ENCODE measurements at regions not wholly inside any gene's neighbourhood (a gene's known extent, or its start where the extent isn't known, plus 50 kb on each side); places are given as distances from the start of the nearest gene placed in this dataset.

DNA sequence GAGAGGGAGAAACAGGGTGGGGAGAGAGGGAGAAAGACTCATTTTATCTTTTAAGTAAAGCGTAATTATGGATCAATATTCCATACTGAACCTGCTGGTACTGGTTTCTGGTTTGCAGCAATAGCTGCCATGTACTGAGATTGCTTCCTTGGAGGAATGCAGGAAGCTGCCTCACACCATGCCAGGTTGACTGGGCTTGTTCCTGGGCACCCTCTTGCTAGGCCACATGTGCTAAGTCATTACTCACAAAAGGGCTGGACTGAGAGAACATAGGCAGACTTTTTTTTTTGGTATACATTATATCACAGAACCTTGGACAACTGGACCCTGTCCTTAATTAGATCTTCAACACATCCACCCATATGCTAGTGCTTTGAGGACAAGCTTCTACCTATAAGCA is 193.4 kb downstream of the ZNF621 start:
- Mint-ChIP-seq H3K36me3 (ENCODE audit: low read depth) (no peaks in the 10 kb centered on the region), H3K4me1 (peaks cover 20% of the 10 kb centered on the region), H3K27me3 (ENCODE audit: low read depth) (peaks cover 4% of the 10 kb centered on the region), H3K9me3 (no peaks in the 10 kb centered on the region), H3K27ac (no peak overlapping the region), H3K4me3 (no peak overlapping the region)
- TF ChIP-seq, protein P1, sequence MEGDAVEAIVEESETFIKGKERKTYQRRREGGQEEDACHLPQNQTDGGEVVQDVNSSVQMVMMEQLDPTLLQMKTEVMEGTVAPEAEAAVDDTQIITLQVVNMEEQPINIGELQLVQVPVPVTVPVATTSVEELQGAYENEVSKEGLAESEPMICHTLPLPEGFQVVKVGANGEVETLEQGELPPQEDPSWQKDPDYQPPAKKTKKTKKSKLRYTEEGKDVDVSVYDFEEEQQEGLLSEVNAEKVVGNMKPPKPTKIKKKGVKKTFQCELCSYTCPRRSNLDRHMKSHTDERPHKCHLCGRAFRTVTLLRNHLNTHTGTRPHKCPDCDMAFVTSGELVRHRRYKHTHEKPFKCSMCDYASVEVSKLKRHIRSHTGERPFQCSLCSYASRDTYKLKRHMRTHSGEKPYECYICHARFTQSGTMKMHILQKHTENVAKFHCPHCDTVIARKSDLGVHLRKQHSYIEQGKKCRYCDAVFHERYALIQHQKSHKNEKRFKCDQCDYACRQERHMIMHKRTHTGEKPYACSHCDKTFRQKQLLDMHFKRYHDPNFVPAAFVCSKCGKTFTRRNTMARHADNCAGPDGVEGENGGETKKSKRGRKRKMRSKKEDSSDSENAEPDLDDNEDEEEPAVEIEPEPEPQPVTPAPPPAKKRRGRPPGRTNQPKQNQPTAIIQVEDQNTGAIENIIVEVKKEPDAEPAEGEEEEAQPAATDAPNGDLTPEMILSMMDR (IDR thresholded peaks at IDR 0.05; ENCODE audit: unreplicated experiment in 3 of 3), result no peak

DNA sequence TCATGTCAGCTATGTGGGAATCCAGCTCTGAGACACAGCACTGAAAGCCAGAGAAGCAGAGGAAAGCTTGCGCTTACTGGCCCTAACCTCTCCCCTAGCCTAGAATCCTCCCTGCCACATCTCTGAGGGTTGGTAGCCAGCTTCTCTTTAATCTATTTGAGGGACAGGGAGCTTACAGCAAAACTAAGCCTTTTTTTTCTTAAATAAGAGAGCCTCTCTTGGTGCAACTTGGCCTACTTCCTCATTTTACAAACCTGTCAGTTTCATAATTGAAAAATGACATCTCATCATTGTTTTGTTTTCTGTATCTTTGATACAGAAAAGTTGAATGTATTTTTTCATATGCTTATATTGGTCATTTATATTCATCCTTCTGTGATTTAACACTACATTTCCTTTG is 193.9 kb downstream of the ZNF621 start:
- Mint-ChIP-seq H3K9me3 (no peaks in the 10 kb centered on the region), H3K27ac (no peak overlapping the region), H3K4me1 (peaks cover 17% of the 10 kb centered on the region), H3K27me3 (ENCODE audit: low read depth) (peaks cover 2% of the 10 kb centered on the region), H3K4me3 (no peak overlapping the region), H3K36me3 (ENCODE audit: low read depth) (no peaks in the 10 kb centered on the region)
- TF ChIP-seq, protein P1 (IDR thresholded peaks at IDR 0.05; ENCODE audit: unreplicated experiment in 3 of 3), result no peak

DNA sequence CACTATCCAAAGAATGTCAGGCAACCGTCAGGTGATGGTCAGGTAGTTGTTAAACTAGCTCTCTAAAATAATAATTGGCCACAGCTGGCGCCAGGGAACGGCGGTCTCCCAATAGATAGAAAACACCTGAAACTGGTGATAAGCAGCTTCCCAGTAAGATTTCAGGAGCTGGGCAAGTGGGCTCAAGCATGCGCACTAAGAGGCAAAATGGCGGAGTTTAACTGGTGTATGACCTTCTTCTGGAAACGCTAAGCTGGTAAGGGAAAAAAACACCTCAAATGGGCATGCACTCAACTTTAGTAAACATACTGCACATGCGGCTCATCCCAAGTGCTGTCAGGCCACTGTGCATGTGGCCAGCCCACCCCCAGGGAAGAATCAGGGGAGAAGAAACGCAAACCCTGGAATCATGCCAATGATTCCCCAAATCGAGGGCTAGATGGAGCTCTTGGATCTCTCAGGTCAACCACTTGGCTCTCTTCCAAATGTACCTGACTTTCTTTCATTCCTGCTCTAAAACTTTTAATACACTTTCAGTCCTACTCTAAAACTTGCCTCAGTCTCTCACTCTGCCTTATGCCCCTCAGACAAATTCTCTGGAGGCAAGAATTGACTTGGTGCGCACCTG is 195.0 kb downstream of the ZNF621 start:
- Mint-ChIP-seq H3K27me3 (ENCODE audit: low read depth) (no peaks in the 10 kb centered on the region), H3K9me3 (no peaks in the 10 kb centered on the region), H3K36me3 (ENCODE audit: low read depth) (no peaks in the 10 kb centered on the region), H3K27ac (no peak overlapping the region), H3K4me1 (peaks cover 8% of the 10 kb centered on the region), H3K4me3 (no peak overlapping the region)
- TF ChIP-seq, protein P1 (IDR thresholded peaks at IDR 0.05; ENCODE audit: unreplicated experiment in 3 of 3), result peak; percentile 18 to 35 (median 35)

DNA sequence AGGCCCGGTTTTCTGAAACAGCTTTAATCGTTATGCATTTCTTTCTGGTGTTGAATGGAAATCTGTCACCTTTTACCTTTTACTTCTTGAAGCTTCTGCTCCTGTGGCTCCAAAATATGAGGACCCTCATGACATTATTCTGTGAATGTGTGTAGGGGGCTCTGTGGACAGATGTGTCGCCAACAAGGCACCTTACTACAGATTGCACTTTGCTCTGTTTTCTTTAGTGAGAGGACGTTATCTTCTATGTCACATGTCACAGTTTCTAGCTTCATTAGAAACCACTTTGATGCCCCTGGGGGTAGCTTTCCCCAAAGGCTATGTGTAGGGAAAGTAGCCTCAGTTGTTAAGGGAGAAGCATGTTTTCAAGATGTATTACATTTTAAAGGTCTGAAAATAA is 195.6 kb downstream of the ZNF621 start:
- Mint-ChIP-seq H3K9me3 (no peaks in the 10 kb centered on the region), H3K4me1 (peaks cover 2% of the 10 kb centered on the region), H3K4me3 (no peak overlapping the region), H3K27me3 (ENCODE audit: low read depth) (no peaks in the 10 kb centered on the region), H3K36me3 (ENCODE audit: low read depth) (no peaks in the 10 kb centered on the region), H3K27ac (no peak overlapping the region)
- TF ChIP-seq, protein P1 (IDR thresholded peaks at IDR 0.05; ENCODE audit: unreplicated experiment in 3 of 3), result no peak

DNA sequence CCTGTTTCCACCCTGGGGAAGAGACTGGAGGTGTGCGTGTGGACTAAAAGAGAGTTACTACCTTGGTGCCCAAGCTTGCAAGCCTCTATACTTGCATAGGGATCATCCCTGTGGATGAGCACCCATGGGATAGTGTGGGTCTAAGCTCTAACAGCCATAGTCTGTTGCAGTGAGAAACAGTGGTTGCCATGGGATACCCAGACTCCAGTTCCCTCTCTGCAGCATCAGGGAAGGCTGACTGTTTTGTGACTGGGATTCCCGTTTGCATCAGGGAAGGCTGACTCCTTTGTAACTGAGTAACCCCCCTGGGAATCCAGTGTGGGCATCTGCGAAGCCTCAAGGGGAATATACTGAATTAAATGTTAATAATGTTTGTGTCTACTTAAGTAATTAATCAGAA is 196.1 kb downstream of the ZNF621 start:
- TF ChIP-seq, protein P1 (IDR thresholded peaks at IDR 0.05; ENCODE audit: unreplicated experiment in 3 of 3), result no peak
- H3K27ac Mint-ChIP-seq, result no peak overlapping the region
- H3K4me3 Mint-ChIP-seq, result no peak overlapping the region
- no peaks in the 10 kb centered on the region for H3K36me3 Mint-ChIP-seq (ENCODE audit: low read depth)
- no peaks in the 10 kb centered on the region for H3K9me3 Mint-ChIP-seq
- no peaks in the 10 kb centered on the region for H3K27me3 Mint-ChIP-seq (ENCODE audit: low read depth)
- H3K4me1 Mint-ChIP-seq, result no peaks in the 10 kb centered on the region

DNA sequence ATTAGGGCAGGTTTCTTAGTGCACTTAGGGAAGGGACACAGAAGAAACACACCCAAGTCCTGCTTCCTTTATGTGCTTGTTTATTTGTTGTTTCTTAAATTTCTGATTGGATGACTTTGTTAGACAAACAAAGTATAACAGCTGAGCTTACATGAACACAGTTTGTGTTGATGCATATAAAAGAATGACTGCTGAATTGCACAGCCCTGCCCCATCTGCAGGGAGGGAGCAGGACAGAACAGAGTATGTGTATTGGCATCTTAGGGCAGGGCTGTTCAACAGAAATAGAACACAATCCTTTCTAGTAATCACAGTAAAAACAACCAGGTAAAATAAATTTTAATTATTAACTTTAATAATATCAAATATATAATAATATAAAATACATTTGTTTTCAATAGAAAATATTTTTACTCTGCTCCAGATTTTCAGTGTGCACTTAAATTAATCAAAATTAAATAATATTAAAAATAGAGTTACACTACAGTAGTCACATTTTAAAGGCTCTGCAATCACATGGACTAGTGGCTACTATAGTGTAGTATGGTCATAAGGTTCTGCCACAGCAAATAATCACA is 198.4 kb downstream of the ZNF621 start:
- TF ChIP-seq, protein P1 (IDR thresholded peaks at IDR 0.05; ENCODE audit: unreplicated experiment in 3 of 3), result no peak
- H3K4me3 Mint-ChIP-seq, result no peak overlapping the region
- H3K36me3 Mint-ChIP-seq (ENCODE audit: low read depth), result no peaks in the 10 kb centered on the region

More for the DNA sequence above, 198.4 kb downstream of the ZNF621 start:
- no peaks in the 10 kb centered on the region for H3K27me3 Mint-ChIP-seq (ENCODE audit: low read depth)
- no peaks in the 10 kb centered on the region for H3K4me1 Mint-ChIP-seq
- H3K9me3 Mint-ChIP-seq, result no peaks in the 10 kb centered on the region
- H3K27ac Mint-ChIP-seq, result no peak overlapping the region
